ENCODE measurements at regions not wholly inside any gene's neighbourhood (a gene's known extent, or its start where the extent isn't known, plus 50 kb on each side); places are given as distances from the start of the nearest gene placed in this dataset.

DNA sequence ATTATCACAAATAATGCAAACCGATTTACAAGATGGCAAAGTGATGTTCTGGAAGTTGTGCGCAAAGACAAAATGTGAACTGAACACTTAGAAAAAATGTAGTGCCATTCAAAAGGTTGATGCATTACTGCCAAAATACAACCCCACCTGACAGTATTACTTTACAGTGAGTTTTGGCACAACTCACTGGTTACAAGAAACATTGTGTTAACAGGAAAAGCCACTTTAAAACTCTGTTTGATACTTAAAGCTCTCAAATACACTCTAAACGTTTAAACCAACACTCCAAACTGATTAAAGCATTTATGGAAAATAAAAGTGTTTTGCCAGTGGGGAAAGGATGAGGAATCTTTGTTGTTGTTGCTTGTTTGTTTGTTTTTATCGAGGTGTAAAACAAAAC, 173.4 kb upstream of the SATB2 start:
- TF ChIP-seq CTCF (IDR thresholded peaks at IDR 0.05; ENCODE audit: low read length) = no peak
- TF ChIP-seq EZH2 (IDR thresholded peaks at IDR 0.05; ENCODE audit: borderline replicate concordance, low read length) = no peak

All from OCI-LY1 (cell line).